KG1 (cell line): ENCODE measurements at regions not wholly inside any gene's neighbourhood (a gene's known extent, or its start where the extent isn't known, plus 50 kb on each side); places are given as distances from the start of the nearest gene placed in this dataset.

ENCODE experiments used
- DNase-seq: peaks from one replicate; lab custom pipeline; 2025; lab: John Stamatoyannopoulos, UW

- DNase-seq, result no peak
These were observed 148.0 kb upstream of the HTR2A start for GRCh38 chr13:47044842-47045241.

- DNase-seq, result no peak
These were observed 142.3 kb upstream of the HTR2A start for GRCh38 chr13:47039106-47039505.

GRCh38 chr13:47038188-47038587 is 141.3 kb upstream of the HTR2A start:
- no peak for DNase-seq

GRCh38 chr13:47036294-47037008 is 139.6 kb upstream of the HTR2A start:
- no peak for DNase-seq

- DNase-seq, result no peak
These were observed 136.4 kb upstream of the HTR2A start for GRCh38 chr13:47033216-47033615.

GRCh38 chr13:47027780-47028437 is 131.1 kb upstream of the HTR2A start:
- DNase-seq, result no peak

GRCh38 chr13:47025791-47026447 is 129.1 kb upstream of the HTR2A start:
- no peak for DNase-seq

- no peak for DNase-seq
These were observed 123.1 kb upstream of the HTR2A start for GRCh38 chr13:47019977-47020376.

GRCh38 chr13:47017476-47017875 is 120.6 kb upstream of the HTR2A start:
- no peak for DNase-seq

GRCh38 chr13:47008318-47008717 is 111.5 kb upstream of the HTR2A start:
- no peak for DNase-seq

GRCh38 chr13:47005756-47006414 is 109.0 kb upstream of the HTR2A start:
- DNase-seq, result no peak

- no peak for DNase-seq
These were observed 107.7 kb upstream of the HTR2A start for GRCh38 chr13:47004540-47004939.

GRCh38 chr13:47004027-47004426 is 107.2 kb upstream of the HTR2A start:
- DNase-seq, result no peak

- DNase-seq, result no peak
These were observed 103.3 kb upstream of the HTR2A start for GRCh38 chr13:47000165-47000564.

- no peak for DNase-seq
These were observed 99.6 kb upstream of the HTR2A start for GRCh38 chr13:46996316-46997030.

- DNase-seq, result peak; percentile 31
These were observed 99.0 kb upstream of the HTR2A start for GRCh38 chr13:46995874-46996273.

- no peak for DNase-seq
These were observed 97.6 kb upstream of the HTR2A start for GRCh38 chr13:46994492-46994891.

GRCh38 chr13:46992383-46992952 is 95.6 kb upstream of the HTR2A start:
- no peak for DNase-seq

- no peak for DNase-seq
These were observed 87.0 kb upstream of the HTR2A start for GRCh38 chr13:46983881-46984280.

GRCh38 chr13:46982856-46983582 is 86.2 kb upstream of the HTR2A start:
- no peak for DNase-seq

- DNase-seq, result no peak
These were observed 78.3 kb upstream of the HTR2A start for GRCh38 chr13:46975173-46975572.
